HCT116 (cell line): ENCODE measurements at regions not wholly inside any gene's neighbourhood (a gene's known extent, or its start where the extent isn't known, plus 50 kb on each side); places are given as distances from the start of the nearest gene placed in this dataset.

Experiments
- ATAC-seq: fragments of 200-7000 bp; cut with Tn5 transposase; 2 replicates; pipeline ENCODE4 v1.9.1; 2020; ENCODE audit warnings: mild to moderate bottlenecking, moderate library complexity
- BruUV-seq: library from RNA; stranded (reverse); fragments of 400-500 nt; replicated peaks from 2 replicates; lab custom pipeline; 2021; lab: Mats Ljungman, UMichigan
- CTCF ChIA-PET: fragments of 300-600 bp; sonication (Branson Sonifier 250); formaldehyde crosslinking; loops from one replicate; lab custom pipeline; 2021; ENCODE audit warnings: antibody characterized with exemption; lab: Charles Lee
- POLR2A ChIA-PET: fragments of 300-600, 350-600 bp; sonication (Branson Sonifier 250); formaldehyde crosslinking; loops from one replicate; lab custom pipeline; 2021; ENCODE audit warnings: antibody characterized with exemption; lab: Charles Lee
- RAD21 ChIA-PET, 2 experiments: fragments of 300-600 bp; sonication (Branson Sonifier 250); formaldehyde crosslinking; loops; one replicate each; lab custom pipeline; 2023; ENCODE audit warnings: low total read pairs in 2 of 2; ENCODE audit not compliant: uncharacterized antibody in 2 of 2, unreplicated experiment in 2 of 2, low non-redundant PET in 1 of 2; lab: Charles Lee
- DNase-seq: peaks from one replicate; pipeline ENCODE4 v3.0.0-alpha.2; 2010; ENCODE audit warnings: low read depth, low spot score
- H2AFZ ChIP-seq: fragments of 200-600 bp; shearing (Covaris generic), sonication (generic); 2 replicates; pipeline ENCODE4 v1.6.1; 2017; ENCODE audit warnings: low read depth, mixed run types, mixed read lengths, antibody characterized with exemption, low read length; ENCODE audit not compliant: poor library complexity, severe bottlenecking
- H3K27ac ChIP-seq: 2 replicates; pipeline ENCODE4 v1.5.1; 2012; ENCODE audit warnings: low read depth, low read length
- H3K27me3 ChIP-seq: fragments of 200-600 bp; sonication (generic); 2 replicates; pipeline ENCODE4 v1.6.1; 2016; ENCODE audit warnings: mixed run types, low read length, mixed read lengths; ENCODE audit not compliant: insufficient read depth
- H3K36me3 ChIP-seq, 2 experiments: fragments of 200-500 bp in 1 of 2; fragments of 200-600 bp in 1 of 2; sonication (Bioruptor generic) in 1 of 2; sonication (generic) in 1 of 2; 2 replicates each; pipeline versions ENCODE4 v1.5.1 to v1.6.1; 2014 to 2016; ENCODE audit warnings: low read length in 2 of 2, inconsistent platforms in 1 of 2, mixed read lengths in 1 of 2, mixed run types in 1 of 2; ENCODE audit not compliant: insufficient read depth in 2 of 2, control insufficient read depth in 1 of 2
- H3K4me1 ChIP-seq, 2 experiments: fragments of 200-600 bp in 1 of 2; sonication (generic) in 1 of 2; 2 replicates each; pipeline versions ENCODE4 v1.5.1 to v1.6.1; 2012 to 2017; ENCODE audit warnings: low read length in 2 of 2, inconsistent platforms in 1 of 2, mild to moderate bottlenecking in 1 of 2, mixed read lengths in 1 of 2, mixed run types in 1 of 2, moderate library complexity in 1 of 2; ENCODE audit not compliant: insufficient read depth in 2 of 2, control insufficient read depth in 1 of 2
- H3K4me2 ChIP-seq: fragments of 200-600 bp; sonication (generic); 2 replicates; pipeline ENCODE4 v1.6.1; 2017; ENCODE audit warnings: mixed run types, low read length, mixed read lengths
- H3K4me3 ChIP-seq, 2 experiments: fragments of 200-600 bp in 1 of 2; sonication (generic) in 1 of 2; replicated peaks in 1 of 2; 2 replicates each; pipeline ENCODE4 v1.5.1; 2011 to 2016; ENCODE audit warnings: low read length in 2 of 2, control low read depth in 1 of 2, low read depth in 1 of 2, mild to moderate bottlenecking in 1 of 2, mixed read lengths in 1 of 2, mixed run types in 1 of 2
- H3K79me2 ChIP-seq: fragments of 200-600 bp; sonication (generic); 2 replicates; pipeline ENCODE4 v1.6.1; 2017; ENCODE audit warnings: mild to moderate bottlenecking, mixed run types, low read length, moderate library complexity, mixed read lengths; ENCODE audit not compliant: insufficient read depth
- H3K9ac ChIP-seq: fragments of 200-600 bp; sonication (generic); 2 replicates; pipeline ENCODE4 v1.6.1; 2016; ENCODE audit warnings: low read length, mixed read lengths
- H3K9me2 ChIP-seq: fragments of 200-600 bp; sonication (generic), shearing (Covaris generic); 2 replicates; pipeline ENCODE4 v1.6.1; 2017; ENCODE audit warnings: mixed run types, mild to moderate bottlenecking, moderate library complexity; ENCODE audit not compliant: insufficient read depth
- H3K9me3 ChIP-seq, 2 experiments: fragments of 200-500 bp in 1 of 2; fragments of 200-600 bp in 1 of 2; sonication (Bioruptor generic) in 1 of 2; sonication (generic) in 1 of 2; 2 replicates each; pipeline ENCODE4 v1.6.1; 2014 to 2017; ENCODE audit warnings: low read length in 2 of 2, mixed read lengths in 2 of 2, inconsistent platforms in 1 of 2, low read depth in 1 of 2, mild to moderate bottlenecking in 1 of 2, mixed run types in 1 of 2, moderate library complexity in 1 of 2; ENCODE audit not compliant: control insufficient read depth in 1 of 2, insufficient read depth in 1 of 2
- H4K20me1 ChIP-seq: fragments of 200-600 bp; sonication (generic), shearing (Covaris generic); 2 replicates; pipeline ENCODE4 v1.6.1; 2017; ENCODE audit warnings: mixed run types, mild to moderate bottlenecking, moderate library complexity; ENCODE audit not compliant: insufficient read depth
- CEBPB ChIP-seq: IDR thresholded peaks from 2 replicates; pipeline ENCODE4 v1.6.1; 2012; ENCODE audit warnings: low read depth
- EGR1 ChIP-seq: IDR thresholded peaks from 2 replicates; pipeline ENCODE4 v1.6.1; 2012; ENCODE audit warnings: low read depth
- ELF1 ChIP-seq: IDR thresholded peaks from 2 replicates; pipeline ENCODE4 v1.6.1; 2012; ENCODE audit warnings: low read depth, borderline replicate concordance
- JUND ChIP-seq: IDR thresholded peaks from 2 replicates; pipeline ENCODE4 v1.6.1; 2012
- MAX ChIP-seq: IDR thresholded peaks from 2 replicates; pipeline ENCODE4 v1.6.1; 2012
- POLR2A ChIP-seq: IDR thresholded peaks from 2 replicates; pipeline ENCODE4 v1.7.0; 2011; ENCODE audit warnings: borderline replicate concordance; ENCODE audit not compliant: insufficient read depth, insufficient read length; ENCODE audit errors: extremely low read depth
- REST ChIP-seq: IDR thresholded peaks from 2 replicates; pipeline ENCODE4 v1.6.1; 2012; ENCODE audit warnings: low read depth
- SIN3A ChIP-seq: IDR thresholded peaks from 2 replicates; pipeline ENCODE4 v1.6.1; 2012; ENCODE audit warnings: low read depth
- SP1 ChIP-seq: IDR thresholded peaks from 2 replicates; pipeline ENCODE4 v1.6.1; 2012; ENCODE audit warnings: low read depth
- TCF7L2 ChIP-seq: IDR thresholded peaks from 2 replicates; pipeline ENCODE4 v1.7.0; 2011; ENCODE audit warnings: borderline replicate concordance, inconsistent platforms; ENCODE audit not compliant: insufficient read depth, insufficient read length; ENCODE audit errors: extremely low read depth
- YY1 ChIP-seq: IDR thresholded peaks from 2 replicates; pipeline ENCODE4 v1.6.1; 2011; ENCODE audit warnings: low read length, low read depth, moderate library complexity, mild to moderate bottlenecking; ENCODE audit not compliant: insufficient replicate concordance; ENCODE audit errors: extremely low read depth
- ZBTB33 ChIP-seq: IDR thresholded peaks from 2 replicates; pipeline ENCODE4 v1.6.1; 2011; ENCODE audit warnings: mild to moderate bottlenecking, low read length, moderate library complexity; ENCODE audit not compliant: insufficient replicate concordance; ENCODE audit errors: extremely low read depth
- ZNF274 ChIP-seq: fragments of 200-500 bp; sonication (Bioruptor generic); IDR thresholded peaks from 2 replicates; pipeline ENCODE4 v1.6.1; 2014; ENCODE audit warnings: mild to moderate bottlenecking, low read depth, low read length, inconsistent platforms
- intact Hi-C: fragments of 100-400 bp; cut with micrococcal nuclease; formaldehyde crosslinking; loops from 2 replicates; pipeline ENCODE4 v1.10.0; 2022

GRCh38 chr9:88742483-88742882 is 207.5 kb downstream of the NXNL2 start:
- BruUV-seq = no TSS peak
- Histone ChIP-seq H3K4me2 (no peak overlapping the region), H3K9ac (no peak overlapping the region), H2AFZ (no peak overlapping the region), H3K4me3 (no peak overlapping the region), H3K79me2 (no peaks in the 10 kb centered on the region), H3K9me3 (no peaks in the 10 kb centered on the region), H4K20me1 (no peaks in the 10 kb centered on the region), H3K36me3 (no peaks in the 10 kb centered on the region), H3K4me1 (no peaks in the 10 kb centered on the region), H3K9me2 (no peaks in the 10 kb centered on the region), H3K27ac (no peak overlapping the region), H3K27me3 (peaks cover 10% of the 10 kb centered on the region; the same call in 1 of the 2 replicates)
- POLR2A ChIA-PET = no interaction called here
- ATAC-seq = no peak
- TF ChIP-seq ZBTB33 = no peak
- DNase-seq = no peak
- intact Hi-C loops = no loop called here
- RAD21 ChIA-PET = no interaction called here
- CTCF ChIA-PET = no interaction called here

- Histone ChIP-seq H3K9me2 (no peaks in the 10 kb centered on the region), H3K4me2 (no peak overlapping the region), H4K20me1 (no peaks in the 10 kb centered on the region), H3K27me3 (peaks cover 6% of the 10 kb centered on the region; the same call in 1 of the 2 replicates), H3K79me2 (no peaks in the 10 kb centered on the region), H3K4me1 (no peaks in the 10 kb centered on the region), H3K36me3 (no peaks in the 10 kb centered on the region), H3K27ac (no peak overlapping the region), H3K9ac (no peak overlapping the region), H2AFZ (no peak overlapping the region), H3K9me3 (no peaks in the 10 kb centered on the region), H3K4me3 (no peak overlapping the region)
- ChIA-PET POLR2A (no interaction called here), RAD21 (no interaction called here), CTCF (no interaction called here)
- ATAC-seq = no peak
- DNase-seq = no peak
- intact Hi-C loops = no loop called here
- BruUV-seq = no TSS peak
- TF ChIP-seq MAX (no peak), ZNF274 (no peak), CEBPB (no peak), REST (no peak), EGR1 (no peak), SIN3A (no peak), ELF1 (no peak), ZBTB33 (no peak), SP1 (no peak), JUND (no peak), POLR2A (no peak), TCF7L2 (no peak), YY1 (no peak)
These were observed 207.9 kb downstream of the NXNL2 start for GRCh38 chr9:88742905-88743304.
